Fibroblast of peridontal ligament (primary cell): ENCODE measurements at regions not wholly inside any gene's neighbourhood (a gene's known extent, or its start where the extent isn't known, plus 50 kb on each side); places are given as distances from the start of the nearest gene placed in this dataset.

Source experiments
- DNase-seq: peaks from one replicate; pipeline ENCODE4 v3.0.0-alpha.2; 2010; ENCODE audit errors: extremely low read depth

GRCh38 chr18:6609666-6610264, 119.8 kb upstream of the ARHGAP28 start:
- no peak for DNase-seq

GRCh38 chr18:6610466-6610865, 119.0 kb upstream of the ARHGAP28 start:
- peak; percentile 22 for DNase-seq

- DNase-seq = no peak
These were observed 115.9 kb upstream of the ARHGAP28 start for GRCh38 chr18:6613581-6613980.

GRCh38 chr18:6614952-6615351, 114.6 kb upstream of the ARHGAP28 start:
- DNase-seq = no peak

- peak; percentile 59 for DNase-seq
These were observed 112.5 kb upstream of the ARHGAP28 start for GRCh38 chr18:6616981-6617380.

GRCh38 chr18:6621437-6621836, 108.1 kb upstream of the ARHGAP28 start:
- no peak for DNase-seq

GRCh38 chr18:6623278-6623677, 106.2 kb upstream of the ARHGAP28 start:
- no peak for DNase-seq

GRCh38 chr18:6624271-6624660, 105.2 kb upstream of the ARHGAP28 start:
- peak; percentile 39 for DNase-seq

- peak; percentile 62 for DNase-seq
These were observed 104.7 kb upstream of the ARHGAP28 start for GRCh38 chr18:6624661-6625311.

GRCh38 chr18:6625481-6625880, 104.0 kb upstream of the ARHGAP28 start:
- no peak for DNase-seq

GRCh38 chr18:6626457-6626856, 103.1 kb upstream of the ARHGAP28 start:
- no peak for DNase-seq

- peak; percentile 52 for DNase-seq
These were observed 101.9 kb upstream of the ARHGAP28 start for GRCh38 chr18:6627645-6628044.

- no peak for DNase-seq
These were observed 101.3 kb upstream of the ARHGAP28 start for GRCh38 chr18:6628187-6628586.

- peak; percentile 46 for DNase-seq
These were observed 99.8 kb upstream of the ARHGAP28 start for GRCh38 chr18:6629635-6630140.

- DNase-seq = no peak
These were observed 96.2 kb upstream of the ARHGAP28 start for GRCh38 chr18:6633310-6633709.

- DNase-seq = no peak
These were observed 93.4 kb upstream of the ARHGAP28 start for GRCh38 chr18:6636091-6636490.

- no peak for DNase-seq
These were observed 91.1 kb upstream of the ARHGAP28 start for GRCh38 chr18:6638447-6638846.

- DNase-seq = no peak
These were observed 90.2 kb upstream of the ARHGAP28 start for GRCh38 chr18:6639305-6639704.

- DNase-seq = no peak
These were observed 84.5 kb upstream of the ARHGAP28 start for GRCh38 chr18:6644836-6645627.

- no peak for DNase-seq
These were observed 82.7 kb upstream of the ARHGAP28 start for GRCh38 chr18:6646801-6647200.

GRCh38 chr18:6648581-6648980, 80.9 kb upstream of the ARHGAP28 start:
- no peak for DNase-seq

- no peak for DNase-seq
These were observed 79.9 kb upstream of the ARHGAP28 start for GRCh38 chr18:6649421-6650126.
